Endothelial cell of umbilical vein (primary cell): ENCODE measurements at regions not wholly inside any gene's neighbourhood (a gene's known extent, or its start where the extent isn't known, plus 50 kb on each side); places are given as distances from the start of the nearest gene placed in this dataset.

ENCODE experiments used
- BruUV-seq: library from RNA; stranded (reverse); fragments of 400-500 nt; replicated peaks from 2 replicates; lab custom pipeline; 2021; lab: Mats Ljungman, UMichigan
- CTCF ChIA-PET: fragments of 300-600, 350-600 bp; sonication (Branson Sonifier 250); formaldehyde crosslinking; loops from one replicate; lab custom pipeline; 2021; ENCODE audit warnings: antibody characterized with exemption, inconsistent platforms; lab: Charles Lee
- POLR2A ChIA-PET: fragments of 300-600, 350-600 bp; sonication (Branson Sonifier 250); formaldehyde crosslinking; loops from one replicate; lab custom pipeline; 2021; ENCODE audit warnings: antibody characterized with exemption, inconsistent platforms; lab: Charles Lee
- DNase-seq: peaks from one replicate; pipeline ENCODE4 v3.0.0-alpha.2; 2011; ENCODE audit warnings: low read depth, low spot score
- FAIRE-seq: peaks from 2 replicates; lab custom pipeline; 2011; peaks lifted over from hg19 to GRCh38; lab: Jason Lieb, UNC
- H2AFZ ChIP-seq: 2 replicates; pipeline ENCODE4 v1.6.0; 2012; ENCODE audit warnings: low read depth, low read length, control low read depth, inconsistent platforms
- H3K27ac ChIP-seq: 2 replicates; pipeline ENCODE4 v1.5.1; 2011; ENCODE audit warnings: low read depth, mild to moderate bottlenecking, control low read depth, low read length, moderate library complexity; ENCODE audit not compliant: insufficient read depth
- H3K27me3 ChIP-seq, 2 experiments: 2 replicates each; pipeline versions ENCODE4 v1.6.0 to v1.6.1; 2011; ENCODE audit warnings: low read length in 2 of 2, mixed read lengths in 1 of 2; ENCODE audit not compliant: control insufficient read depth in 2 of 2, insufficient read depth in 2 of 2
- H3K36me3 ChIP-seq, 2 experiments: 2 replicates in 1 of 2; 3 replicates in 1 of 2; pipeline ENCODE4 v1.5.1; 2011; ENCODE audit warnings: low read length in 2 of 2, mild to moderate bottlenecking in 1 of 2, moderate library complexity in 1 of 2; ENCODE audit not compliant: control insufficient read depth in 2 of 2, insufficient read depth in 2 of 2; ENCODE audit errors: extremely low read depth in 1 of 2
- H3K4me1 ChIP-seq: 3 replicates; pipeline ENCODE4 v1.5.1; 2011; ENCODE audit warnings: mild to moderate bottlenecking, low read length; ENCODE audit not compliant: control insufficient read depth, insufficient read depth; ENCODE audit errors: extremely low read depth
- H3K4me2 ChIP-seq: 2 replicates; pipeline ENCODE4 v1.6.1; 2011; ENCODE audit warnings: low read length, control low read depth, mixed read lengths; ENCODE audit not compliant: insufficient read depth
- H3K4me3 ChIP-seq, 3 experiments: fragments of 200-600 bp in 1 of 3; sonication (generic), shearing (Covaris generic) in 1 of 3; replicated peaks in 1 of 3; 2 replicates each; pipeline ENCODE4 v1.5.1; 2011 to 2016; ENCODE audit warnings: control low read depth in 3 of 3, low read length in 3 of 3, mild to moderate bottlenecking in 2 of 3, inconsistent platforms in 1 of 3, low read depth in 1 of 3, moderate library complexity in 1 of 3; ENCODE audit not compliant: insufficient read depth in 1 of 3
- H3K79me2 ChIP-seq: 2 replicates; pipeline ENCODE4 v1.6.0; 2012; ENCODE audit warnings: low read length, inconsistent platforms; ENCODE audit not compliant: control insufficient read depth, insufficient read depth
- H3K9ac ChIP-seq: replicated peaks from 2 replicates; pipeline ENCODE3; 2011; ENCODE audit warnings: low read length, control low read depth; ENCODE audit not compliant: insufficient read depth; ENCODE audit errors: extremely low read depth
- H3K9me1 ChIP-seq: replicated peaks from 3 replicates; pipeline ENCODE4 v1.6.0; 2011; ENCODE audit warnings: mild to moderate bottlenecking, low read length; ENCODE audit not compliant: control insufficient read depth, insufficient read depth; ENCODE audit errors: extremely low read depth
- H3K9me3 ChIP-seq: replicated peaks from 2 replicates; pipeline ENCODE4 v1.5.1; 2012; ENCODE audit warnings: low read length, inconsistent platforms; ENCODE audit not compliant: control insufficient read depth, insufficient read depth
- H4K20me1 ChIP-seq: replicated peaks from 2 replicates; pipeline ENCODE3; 2011; ENCODE audit warnings: mild to moderate bottlenecking, low read length; ENCODE audit not compliant: control insufficient read depth, insufficient read depth; ENCODE audit errors: extremely low read depth
- EZH2 ChIP-seq: IDR thresholded peaks from 2 replicates; pipeline ENCODE4 v1.6.1; 2012; ENCODE audit warnings: borderline replicate concordance, low read depth, mild to moderate bottlenecking, moderate library complexity, low read length, inconsistent platforms; ENCODE audit not compliant: severe bottlenecking
- FOS ChIP-seq: IDR thresholded peaks from 2 replicates; pipeline ENCODE4 v1.6.1; 2011; ENCODE audit warnings: mild to moderate bottlenecking, low read length, moderate library complexity, borderline replicate concordance; ENCODE audit not compliant: insufficient read depth
- GATA2 ChIP-seq: IDR thresholded peaks from 2 replicates; pipeline ENCODE4 v1.7.0; 2011; ENCODE audit warnings: low read depth, mild to moderate bottlenecking, moderate library complexity, mixed read lengths, low read length; ENCODE audit not compliant: insufficient read length, insufficient read depth
- JUN ChIP-seq: IDR thresholded peaks from 2 replicates; pipeline ENCODE4 v1.6.1; 2011; ENCODE audit warnings: borderline replicate concordance, low read depth; ENCODE audit not compliant: insufficient read length, insufficient read depth
- MYC ChIP-seq: IDR thresholded peaks from one replicate; pipeline ENCODE4 v1.6.1; 2011; ENCODE audit warnings: mild to moderate bottlenecking, low read depth, low read length
- POLR2A ChIP-seq: IDR thresholded peaks from 2 replicates; pipeline ENCODE4 v1.6.1; 2012; ENCODE audit warnings: low read depth, mild to moderate bottlenecking, control low read depth, low read length
- POLR2AphosphoS5 ChIP-seq: IDR thresholded peaks from 2 replicates; pipeline ENCODE4 v1.6.1; 2012; ENCODE audit warnings: low read depth, mild to moderate bottlenecking, control low read depth, low read length, moderate library complexity; ENCODE audit not compliant: insufficient read depth
- dilution Hi-C: fragments of 300-500 bp; cut with MboI; formaldehyde crosslinking; loops from one replicate; pipeline ENCODE4 v1.15.0; 2019; ENCODE audit warnings: low sequenced_read_pairs; ENCODE audit not compliant: extremely low pct_ligation_motif_present
- intact Hi-C: fragments of 100-400 bp; cut with micrococcal nuclease; formaldehyde crosslinking; loops from one replicate; pipeline ENCODE4 v1.10.0; 2022
- TF ChIP-seq, protein P1 (sequence below): IDR thresholded peaks from 2 replicates; pipeline ENCODE4 v1.6.1; 2011; ENCODE audit not compliant: insufficient read depth, insufficient read length
- TF ChIP-seq, protein P2 (sequence below), 2 donors: IDR thresholded peaks; 1 replicate in 1 of 2; 2 replicates in 1 of 2; pipeline ENCODE4 v1.5.1; 2011; ENCODE audit warnings: low read length in 2 of 2, mild to moderate bottlenecking in 2 of 2, moderate library complexity in 2 of 2, control low read depth in 1 of 2, inconsistent platforms in 1 of 2, low read depth in 1 of 2; ENCODE audit not compliant: insufficient read depth in 1 of 2; ENCODE audit errors: extremely low read depth in 1 of 2

DNA sequence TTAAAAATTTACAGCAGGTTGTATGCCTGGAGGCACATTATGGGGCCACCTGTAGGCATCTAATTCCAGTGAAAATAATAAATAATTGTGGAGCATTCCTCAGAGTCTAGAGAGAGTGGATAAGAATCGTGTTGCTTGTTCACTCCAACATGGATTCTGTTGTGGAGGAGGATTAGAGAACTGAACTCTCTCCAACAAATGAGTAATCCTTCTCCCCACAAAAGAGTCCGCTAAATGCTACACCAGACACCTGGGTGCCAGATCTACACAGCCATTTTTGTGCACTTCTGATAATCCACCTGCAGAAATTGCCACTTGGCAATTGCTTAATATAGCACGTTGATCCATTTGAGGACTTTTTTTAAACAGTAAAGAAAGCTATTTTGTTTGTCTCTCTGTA, 113.7 kb upstream of the DPYD start:
- no peak for FAIRE-seq
- H4K20me1 ChIP-seq: peaks cover 2% of the 10 kb centered on the region
- no peak overlapping the region for H3K27ac ChIP-seq
- TF ChIP-seq MYC (no peak), JUN (no peak)
- ChIA-PET CTCF (interaction anchor here (0.8 to 1.2 kb wide), 3 partner anchors 10 to 434 kb away, joined by 3 to 4 read pairs (median 3); no protein-coding TSS in a partner anchor), POLR2A (no interaction called here)
- no TSS peak for BruUV-seq
- H3K36me3 ChIP-seq: no peaks in the 10 kb centered on the region
- peaks cover 18% of the 10 kb centered on the region for H3K79me2 ChIP-seq
- H3K27me3 ChIP-seq: no peaks in the 10 kb centered on the region
- H3K4me1 ChIP-seq: peaks cover 20% of the 10 kb centered on the region
- dilution Hi-C loops: no loop called here
- H3K4me3 ChIP-seq: no peak overlapping the region
- H3K9me3 ChIP-seq: no peaks in the 10 kb centered on the region
- H2AFZ ChIP-seq: no peak overlapping the region
- no peak overlapping the region for H3K4me2 ChIP-seq
- intact Hi-C loops: no loop called here
- no peak for DNase-seq
- no peak overlapping the region for H3K9ac ChIP-seq
- H3K9me1 ChIP-seq: no peaks in the 10 kb centered on the region

DNA sequence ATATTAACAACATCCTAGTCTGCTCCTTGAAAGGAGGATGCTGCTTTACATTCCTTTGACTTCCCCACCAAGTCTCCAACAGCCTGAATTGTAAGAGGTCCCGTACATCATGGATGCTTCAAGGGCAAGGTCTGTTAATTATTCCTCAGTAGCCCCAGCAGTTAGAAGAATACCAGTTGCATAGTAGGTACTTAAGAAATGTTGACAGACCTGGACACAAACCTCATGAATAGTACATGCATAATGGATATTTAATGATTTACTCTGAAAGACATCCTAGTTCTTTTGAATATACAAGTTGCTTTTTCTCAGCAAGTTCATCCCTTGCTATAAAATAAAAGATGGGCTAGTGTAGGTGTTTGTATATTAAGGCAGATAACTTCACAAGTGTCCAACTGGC, 112.1 kb upstream of the DPYD start:
- peaks cover 19% of the 10 kb centered on the region for H3K79me2 ChIP-seq
- no TSS peak for BruUV-seq
- no peak overlapping the region for H3K27ac ChIP-seq
- no peak overlapping the region for H3K4me3 ChIP-seq
- POLR2A ChIA-PET: no interaction called here
- H3K4me1 ChIP-seq: peaks cover 22% of the 10 kb centered on the region
- CTCF ChIA-PET: interaction anchor here (1.1 kb wide), 1 partner anchor 9 kb away, joined by 5 read pairs; no protein-coding TSS in a partner anchor
- H3K9me3 ChIP-seq: no peaks in the 10 kb centered on the region
- no peaks in the 10 kb centered on the region for H3K9me1 ChIP-seq
- dilution Hi-C loops (no loop called here), intact Hi-C loops (no loop called here)
- H3K4me2 ChIP-seq: no peak overlapping the region
- H3K36me3 ChIP-seq: no peaks in the 10 kb centered on the region
- H2AFZ ChIP-seq: no peak overlapping the region
- TF ChIP-seq MYC (no peak), POLR2A (no peak), FOS (no peak), EZH2 (no peak), JUN (no peak), GATA2 (no peak), POLR2AphosphoS5 (no peak)
- TF ChIP-seq, protein P1, sequence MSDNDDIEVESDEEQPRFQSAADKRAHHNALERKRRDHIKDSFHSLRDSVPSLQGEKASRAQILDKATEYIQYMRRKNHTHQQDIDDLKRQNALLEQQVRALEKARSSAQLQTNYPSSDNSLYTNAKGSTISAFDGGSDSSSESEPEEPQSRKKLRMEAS: no peak
- TF ChIP-seq, protein P2, sequence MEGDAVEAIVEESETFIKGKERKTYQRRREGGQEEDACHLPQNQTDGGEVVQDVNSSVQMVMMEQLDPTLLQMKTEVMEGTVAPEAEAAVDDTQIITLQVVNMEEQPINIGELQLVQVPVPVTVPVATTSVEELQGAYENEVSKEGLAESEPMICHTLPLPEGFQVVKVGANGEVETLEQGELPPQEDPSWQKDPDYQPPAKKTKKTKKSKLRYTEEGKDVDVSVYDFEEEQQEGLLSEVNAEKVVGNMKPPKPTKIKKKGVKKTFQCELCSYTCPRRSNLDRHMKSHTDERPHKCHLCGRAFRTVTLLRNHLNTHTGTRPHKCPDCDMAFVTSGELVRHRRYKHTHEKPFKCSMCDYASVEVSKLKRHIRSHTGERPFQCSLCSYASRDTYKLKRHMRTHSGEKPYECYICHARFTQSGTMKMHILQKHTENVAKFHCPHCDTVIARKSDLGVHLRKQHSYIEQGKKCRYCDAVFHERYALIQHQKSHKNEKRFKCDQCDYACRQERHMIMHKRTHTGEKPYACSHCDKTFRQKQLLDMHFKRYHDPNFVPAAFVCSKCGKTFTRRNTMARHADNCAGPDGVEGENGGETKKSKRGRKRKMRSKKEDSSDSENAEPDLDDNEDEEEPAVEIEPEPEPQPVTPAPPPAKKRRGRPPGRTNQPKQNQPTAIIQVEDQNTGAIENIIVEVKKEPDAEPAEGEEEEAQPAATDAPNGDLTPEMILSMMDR (IDR thresholded peaks at IDR 0.05; ENCODE audit: extremely low read depth in 1 of 2, insufficient read depth in 1 of 2, low read depth in 1 of 2, low read length in 2 of 2): no peak
- no peaks in the 10 kb centered on the region for H3K27me3 ChIP-seq
- no peak overlapping the region for H3K9ac ChIP-seq
- H4K20me1 ChIP-seq: no peaks in the 10 kb centered on the region
- DNase-seq (no peak), FAIRE-seq (no peak)
